ENCODE measurements at regions not wholly inside any gene's neighbourhood (a gene's known extent, or its start where the extent isn't known, plus 50 kb on each side); places are given as distances from the start of the nearest gene placed in this dataset.
"Not testable (repeated sequence)": the region's sequence is repeated elsewhere in the genome, so short reads cannot be mapped to it uniquely, and the experiment has no call there.

GRCh38 chr22:25318081-25318823 is 98.8 kb downstream of the CRYBB2 start:
- FAIRE-seq: no peak
- TF ChIP-seq, protein P1, sequence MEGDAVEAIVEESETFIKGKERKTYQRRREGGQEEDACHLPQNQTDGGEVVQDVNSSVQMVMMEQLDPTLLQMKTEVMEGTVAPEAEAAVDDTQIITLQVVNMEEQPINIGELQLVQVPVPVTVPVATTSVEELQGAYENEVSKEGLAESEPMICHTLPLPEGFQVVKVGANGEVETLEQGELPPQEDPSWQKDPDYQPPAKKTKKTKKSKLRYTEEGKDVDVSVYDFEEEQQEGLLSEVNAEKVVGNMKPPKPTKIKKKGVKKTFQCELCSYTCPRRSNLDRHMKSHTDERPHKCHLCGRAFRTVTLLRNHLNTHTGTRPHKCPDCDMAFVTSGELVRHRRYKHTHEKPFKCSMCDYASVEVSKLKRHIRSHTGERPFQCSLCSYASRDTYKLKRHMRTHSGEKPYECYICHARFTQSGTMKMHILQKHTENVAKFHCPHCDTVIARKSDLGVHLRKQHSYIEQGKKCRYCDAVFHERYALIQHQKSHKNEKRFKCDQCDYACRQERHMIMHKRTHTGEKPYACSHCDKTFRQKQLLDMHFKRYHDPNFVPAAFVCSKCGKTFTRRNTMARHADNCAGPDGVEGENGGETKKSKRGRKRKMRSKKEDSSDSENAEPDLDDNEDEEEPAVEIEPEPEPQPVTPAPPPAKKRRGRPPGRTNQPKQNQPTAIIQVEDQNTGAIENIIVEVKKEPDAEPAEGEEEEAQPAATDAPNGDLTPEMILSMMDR (IDR thresholded peaks at IDR 0.05; ENCODE audit: insufficient read depth, low read length, severe bottlenecking): no peak
- H3K36me3 ChIP-seq (ENCODE audit: control insufficient read depth, insufficient read depth, low read length): no peaks in the 10 kb centered on the region
- no peak for DNase-seq (ENCODE audit: low read depth)
- no peak overlapping the region for H3K4me3 ChIP-seq (ENCODE audit: low read depth, low read length)
- H3K27me3 ChIP-seq (ENCODE audit: control insufficient read depth, insufficient read depth, low read length): no peaks in the 10 kb centered on the region

- DNase-seq (ENCODE audit: low read depth) (no peak), FAIRE-seq (peak; percentile 68)
- H3K4me3 ChIP-seq (ENCODE audit: low read depth, low read length): no peak overlapping the region
- H3K27me3 ChIP-seq (ENCODE audit: control insufficient read depth, insufficient read depth, low read length): no peaks in the 10 kb centered on the region
- TF ChIP-seq, protein P1 (IDR thresholded peaks at IDR 0.05; ENCODE audit: insufficient read depth, low read length, severe bottlenecking): no peak
- H3K36me3 ChIP-seq (ENCODE audit: control insufficient read depth, insufficient read depth, low read length): no peaks in the 10 kb centered on the region
Measured at GRCh38 chr22:25327018-25327755, 107.7 kb downstream of the CRYBB2 start.

DNA sequence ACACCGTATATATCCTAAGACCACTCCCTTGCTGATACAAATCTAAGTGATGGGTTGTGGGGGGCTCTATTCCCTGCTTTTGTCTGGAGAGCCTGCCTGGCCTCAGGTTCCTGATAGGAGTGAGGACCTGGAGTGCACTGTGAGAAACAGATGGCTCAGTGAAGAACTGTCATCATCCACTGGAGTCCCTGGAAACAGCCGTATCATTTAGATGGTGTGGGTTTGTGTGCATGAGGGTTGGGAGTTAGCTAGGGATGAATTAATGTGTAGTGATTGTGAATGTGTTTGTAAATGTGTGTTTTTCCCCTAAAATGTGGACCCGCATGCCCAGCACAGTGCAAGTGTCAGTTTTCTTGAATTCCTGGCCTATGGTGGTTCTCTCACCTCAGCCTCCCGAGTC is 111.6 kb downstream of the CRYBB2 start:
- DNase-seq (ENCODE audit: low read depth): no peak
- no peaks in the 10 kb centered on the region for H3K36me3 ChIP-seq (ENCODE audit: control insufficient read depth, insufficient read depth, low read length)
- no peaks in the 10 kb centered on the region for H3K27me3 ChIP-seq (ENCODE audit: control insufficient read depth, insufficient read depth, low read length)
- FAIRE-seq: no peak
- TF ChIP-seq, protein P1 (IDR thresholded peaks at IDR 0.05; ENCODE audit: insufficient read depth, low read length, severe bottlenecking): no peak
- no peak overlapping the region for H3K4me3 ChIP-seq (ENCODE audit: low read depth, low read length)

DNA sequence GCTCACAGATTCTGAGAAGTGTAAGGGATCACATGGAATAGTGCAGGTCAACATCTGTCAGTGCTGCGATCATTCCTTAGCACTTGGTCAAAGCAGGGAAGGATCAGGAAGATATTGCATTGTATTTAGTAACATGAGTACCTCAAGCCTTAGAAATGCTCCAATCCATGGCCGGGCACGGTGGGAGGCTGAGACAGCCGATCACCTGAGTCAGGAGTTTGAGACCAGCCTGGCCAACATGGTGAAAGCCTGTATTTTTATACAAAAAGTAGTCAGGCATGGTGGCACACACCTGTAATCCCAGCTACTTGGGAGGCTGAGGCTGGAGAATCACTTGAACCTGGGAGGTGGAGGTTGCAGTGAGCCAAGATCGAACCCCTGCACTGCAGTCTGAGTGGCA is 112.5 kb downstream of the CRYBB2 start:
- not testable (repeated sequence) for DNase-seq (ENCODE audit: low read depth); H3K27me3 ChIP-seq (ENCODE audit: control insufficient read depth, insufficient read depth, low read length); H3K4me3 ChIP-seq (ENCODE audit: low read depth, low read length); H3K36me3 ChIP-seq (ENCODE audit: control insufficient read depth, insufficient read depth, low read length); FAIRE-seq

DNA sequence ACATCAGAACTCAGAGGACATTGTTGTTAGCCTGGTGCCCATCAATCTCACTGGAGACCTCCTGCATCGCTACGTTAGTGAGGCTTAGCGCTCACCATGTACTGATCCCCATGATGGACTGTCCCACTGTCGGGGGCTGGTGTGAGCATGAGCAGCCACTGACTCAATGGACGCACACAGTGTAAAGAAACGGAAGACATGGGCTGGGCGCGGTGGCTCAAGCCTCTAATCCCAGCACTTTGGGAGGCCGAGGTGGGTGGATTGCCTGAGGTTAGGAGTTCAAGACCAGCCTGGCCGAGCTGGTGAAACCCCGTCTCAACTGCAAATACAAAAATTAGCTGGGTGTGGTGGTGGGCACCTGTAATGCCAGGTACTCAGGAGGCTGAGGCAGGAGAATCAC is 112.9 kb downstream of the CRYBB2 start:
- DNase-seq (ENCODE audit: low read depth) (no peak), FAIRE-seq (no peak)
- H3K36me3 ChIP-seq (ENCODE audit: control insufficient read depth, insufficient read depth, low read length): no peaks in the 10 kb centered on the region
- TF ChIP-seq, protein P1 (IDR thresholded peaks at IDR 0.05; ENCODE audit: insufficient read depth, low read length, severe bottlenecking): no peak
- H3K27me3 ChIP-seq (ENCODE audit: control insufficient read depth, insufficient read depth, low read length): no peaks in the 10 kb centered on the region
- H3K4me3 ChIP-seq (ENCODE audit: low read depth, low read length): no peak overlapping the region

DNA sequence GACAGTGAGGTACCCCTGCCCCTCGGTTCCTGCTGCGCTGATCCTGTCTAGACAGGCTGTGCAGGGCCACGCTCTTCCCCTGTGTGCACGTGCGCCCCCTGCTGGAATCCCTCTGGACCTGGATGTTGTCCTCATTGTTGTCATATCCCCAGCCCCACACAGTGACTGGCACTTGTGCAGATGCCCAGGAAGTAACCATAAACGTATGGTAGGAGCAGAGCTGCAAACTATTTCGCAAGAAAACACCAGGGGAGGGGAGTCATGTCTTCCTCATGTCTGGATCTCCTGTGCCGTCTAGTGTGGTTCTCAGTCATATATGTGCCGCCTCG is 114.7 kb downstream of the CRYBB2 start:
- DNase-seq (ENCODE audit: low read depth): peak; percentile 13
- Histone ChIP-seq H3K36me3 (ENCODE audit: control insufficient read depth, insufficient read depth, low read length) (no peaks in the 10 kb centered on the region), H3K27me3 (ENCODE audit: control insufficient read depth, insufficient read depth, low read length) (no peaks in the 10 kb centered on the region), H3K4me3 (ENCODE audit: low read depth, low read length) (no peak overlapping the region)
- TF ChIP-seq, protein P1 (IDR thresholded peaks at IDR 0.05; ENCODE audit: insufficient read depth, low read length, severe bottlenecking): peak; percentile 60
- FAIRE-seq: no peak

- DNase-seq (ENCODE audit: low read depth); H3K27me3 ChIP-seq (ENCODE audit: control insufficient read depth, insufficient read depth, low read length); FAIRE-seq; H3K4me3 ChIP-seq (ENCODE audit: low read depth, low read length); H3K36me3 ChIP-seq (ENCODE audit: control insufficient read depth, insufficient read depth, low read length): not testable (repeated sequence)
Measured at GRCh38 chr22:25334631-25335030, 115.2 kb downstream of the CRYBB2 start.

DNA sequence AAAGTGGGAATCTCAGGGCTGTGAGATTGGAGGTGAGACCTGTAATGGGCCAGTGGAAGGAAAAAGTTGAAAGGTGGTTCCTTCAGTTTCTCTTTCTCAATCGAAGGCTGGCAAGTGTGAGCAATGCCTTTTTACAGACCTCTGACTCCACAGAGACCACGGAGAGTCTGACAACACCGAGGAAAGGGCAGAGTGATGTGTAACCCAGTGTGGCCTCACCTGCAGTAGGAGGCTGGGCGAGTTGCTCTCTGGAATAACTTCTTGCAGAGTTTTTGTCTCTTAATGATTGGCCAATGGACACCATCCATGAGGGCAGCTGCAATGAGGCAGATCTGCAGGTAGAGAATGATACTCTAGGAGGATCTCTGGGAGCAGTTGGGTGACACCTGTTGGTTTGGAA is 115.8 kb downstream of the CRYBB2 start:
- DNase-seq (ENCODE audit: low read depth); H3K4me3 ChIP-seq (ENCODE audit: low read depth, low read length); H3K27me3 ChIP-seq (ENCODE audit: control insufficient read depth, insufficient read depth, low read length); H3K36me3 ChIP-seq (ENCODE audit: control insufficient read depth, insufficient read depth, low read length): not testable (repeated sequence)
- peak; percentile 86 for FAIRE-seq

DNA sequence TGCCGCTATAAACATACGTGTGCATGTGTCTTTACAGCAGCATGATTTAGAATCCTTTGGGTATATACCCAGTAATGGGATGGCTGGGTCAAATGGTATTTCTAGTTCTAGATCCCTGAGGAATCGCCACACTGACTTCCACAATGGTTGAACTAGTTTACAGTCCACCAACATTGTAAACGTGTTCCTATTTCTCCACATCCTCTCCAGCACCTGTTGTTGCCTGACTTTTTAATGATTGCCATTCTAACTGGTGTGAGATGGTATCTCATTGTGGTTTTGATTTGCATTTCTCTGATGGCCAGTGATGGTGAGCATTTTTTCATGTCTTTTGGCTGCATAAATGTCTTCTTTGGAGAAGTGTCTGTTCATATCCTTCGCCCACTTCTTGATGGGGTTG is 121.1 kb downstream of the CRYBB2 start:
- not testable (repeated sequence) for DNase-seq (ENCODE audit: low read depth); H3K36me3 ChIP-seq (ENCODE audit: control insufficient read depth, insufficient read depth, low read length); H3K27me3 ChIP-seq (ENCODE audit: control insufficient read depth, insufficient read depth, low read length); FAIRE-seq; H3K4me3 ChIP-seq (ENCODE audit: low read depth, low read length)
